Thyroid gland (tissue), 4 donors: ENCODE measurements at regions not wholly inside any gene's neighbourhood (a gene's known extent, or its start where the extent isn't known, plus 50 kb on each side); places are given as distances from the start of the nearest gene placed in this dataset.
A peak's percentile ranks its signal among the peaks of the same experiment; 100 is the strongest.
"Not testable (repeated sequence)": the region's sequence is repeated elsewhere in the genome, so short reads cannot be mapped to it uniquely, and the experiment has no call there.

Experiments
- DNase-seq, 2 donors: peaks; one replicate each; pipeline ENCODE4 v3.0.0-alpha.2; 2019
- H3K27ac ChIP-seq, 3 donors: fragments of 200-600 bp; sonication (generic); 1 replicate in 2 of 3; 2 replicates in 1 of 3; pipeline ENCODE4 v1.5.1; 2016 to 2019; ENCODE audit warnings: mild to moderate bottlenecking in 1 of 3, moderate library complexity in 1 of 3
- H3K27me3 ChIP-seq: fragments of 200-600 bp; sonication (generic); one replicate; pipeline ENCODE4 v1.5.1; 2019
- H3K36me3 ChIP-seq, 2 donors: fragments of 200-600 bp; sonication (generic); one replicate each; pipeline ENCODE4 v1.5.1; 2016 to 2019
- H3K4me1 ChIP-seq, 2 donors: fragments of 200-600 bp; sonication (generic); one replicate each; pipeline ENCODE4 v1.5.1; 2017 to 2019
- H3K4me3 ChIP-seq, 3 donors: fragments of 200-600 bp; sonication (generic); replicated peaks in 1 of 3; 1 replicate in 2 of 3; 2 replicates in 1 of 3; pipeline ENCODE4 v1.5.1; 2016; ENCODE audit warnings: mild to moderate bottlenecking in 1 of 3
- H3K9me3 ChIP-seq: fragments of 200-600 bp; sonication (generic); one replicate; pipeline ENCODE4 v1.5.1; 2017
- CTCF ChIP-seq, 6 experiments: fragments of 200-600 bp in 3 of 6; fragments of 450-650 bp in 3 of 6; sonication (generic) in 3 of 6; IDR thresholded peaks; one replicate each; pipeline ENCODE4 v1.5.1; 2016 to 2019; ENCODE audit warnings: antibody characterized with exemption in 6 of 6, mild to moderate bottlenecking in 2 of 6, inconsistent platforms in 1 of 6, moderate library complexity in 1 of 6
- POLR2A ChIP-seq, 2 donors: fragments of 450-650 bp; IDR thresholded peaks; one replicate each; pipeline ENCODE4 v1.6.1; 2017; ENCODE audit warnings: antibody characterized with exemption in 2 of 2, mild to moderate bottlenecking in 2 of 2, moderate library complexity in 1 of 2
- WGBS, 2 donors: methylation state at CpG; one replicate each; pipeline ENCODE4 v1.1.5; 2017; 5-methylcytosine and 5-hydroxymethylcytosine counted together
- intact Hi-C: fragments of 100-400 bp; cut with DNase I; formaldehyde crosslinking; loops from one replicate; pipeline ENCODE4 v1.15.1; 2023

GRCh38 chr3:39712413-39713048, 96.9 kb upstream of the MYRIP start:
- H3K27me3 ChIP-seq: no peaks in the 10 kb centered on the region
- no peaks in the 10 kb centered on the region for H3K9me3 ChIP-seq
- intact Hi-C loops: no loop called here
- TF ChIP-seq POLR2A (IDR thresholded peaks at IDR 0.05): no peak
- TF ChIP-seq CTCF (IDR thresholded peaks at IDR 0.05): no peak
- no peaks in the 10 kb centered on the region for H3K4me1 ChIP-seq
- WGBS, 2 donors: 89 to 94% methylated on average over 4 of the region's 4 CpGs
- no peak overlapping the region for H3K27ac ChIP-seq
- H3K4me3 ChIP-seq: no peak overlapping the region
- H3K36me3 ChIP-seq: no peaks in the 10 kb centered on the region
- DNase-seq: no peak

DNA sequence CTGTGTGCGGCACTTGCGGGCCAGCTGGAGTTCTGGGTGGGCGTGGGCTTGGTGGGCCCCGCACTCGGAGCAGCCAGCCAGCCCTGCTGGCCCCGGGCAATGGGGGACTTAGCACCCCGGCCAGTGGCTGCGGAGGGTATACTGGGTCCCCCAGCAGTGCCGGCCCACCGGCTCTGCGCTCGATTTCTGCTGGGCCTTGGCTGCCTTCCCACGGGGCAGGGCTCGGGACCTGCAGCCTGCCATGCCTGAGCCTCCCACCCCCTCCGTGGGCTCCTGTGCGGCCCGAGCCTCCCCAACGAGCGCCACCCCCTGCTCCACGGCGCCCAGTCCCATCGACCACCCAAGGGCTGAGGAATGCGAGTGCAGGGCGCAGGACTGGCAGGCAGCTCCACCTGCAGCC, 96.1 kb upstream of the MYRIP start:
- H3K27ac ChIP-seq, DNase-seq, intact Hi-C loops, H3K36me3 ChIP-seq, H3K9me3 ChIP-seq, H3K4me3 ChIP-seq, H3K4me1 ChIP-seq, H3K27me3 ChIP-seq: not testable (repeated sequence)
- WGBS, 2 donors: 90 to 95% methylated on average over 13 to 18 of the region's 24 CpGs

DNA sequence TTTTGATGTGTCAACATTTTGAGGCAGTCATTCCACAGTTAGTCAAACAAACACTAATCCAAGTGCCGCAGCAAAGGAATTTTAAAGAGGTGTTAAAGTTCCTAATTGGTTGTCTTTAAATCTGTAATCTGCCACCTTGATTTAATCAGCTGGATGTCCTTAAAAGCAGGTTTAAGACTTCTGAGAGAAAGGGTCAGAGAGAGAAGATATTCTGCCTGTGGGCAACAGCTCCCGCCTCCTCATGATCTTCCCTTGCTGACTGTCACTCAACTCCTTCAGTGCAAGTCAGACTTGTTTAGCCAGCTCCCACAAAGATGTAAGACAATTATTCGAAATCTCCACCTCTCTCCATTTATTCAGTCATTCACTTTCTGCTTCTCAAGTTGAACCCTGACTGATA, 92.6 kb upstream of the MYRIP start:
- Histone ChIP-seq H3K4me1 (peaks cover 0 to 3% of the 10 kb centered on the region in 2 donors), H3K4me3 (no peak overlapping the region), H3K27ac (no peak overlapping the region), H3K9me3 (no peaks in the 10 kb centered on the region), H3K36me3 (no peaks in the 10 kb centered on the region), H3K27me3 (no peaks in the 10 kb centered on the region)
- 86 to 93% methylated on average over 3 of the region's 3 CpGs for WGBS, 2 donors
- no peak for TF ChIP-seq CTCF (IDR thresholded peaks at IDR 0.05)
- no peak for TF ChIP-seq POLR2A (IDR thresholded peaks at IDR 0.05)
- no peak for DNase-seq
- intact Hi-C loops: no loop called here

DNA sequence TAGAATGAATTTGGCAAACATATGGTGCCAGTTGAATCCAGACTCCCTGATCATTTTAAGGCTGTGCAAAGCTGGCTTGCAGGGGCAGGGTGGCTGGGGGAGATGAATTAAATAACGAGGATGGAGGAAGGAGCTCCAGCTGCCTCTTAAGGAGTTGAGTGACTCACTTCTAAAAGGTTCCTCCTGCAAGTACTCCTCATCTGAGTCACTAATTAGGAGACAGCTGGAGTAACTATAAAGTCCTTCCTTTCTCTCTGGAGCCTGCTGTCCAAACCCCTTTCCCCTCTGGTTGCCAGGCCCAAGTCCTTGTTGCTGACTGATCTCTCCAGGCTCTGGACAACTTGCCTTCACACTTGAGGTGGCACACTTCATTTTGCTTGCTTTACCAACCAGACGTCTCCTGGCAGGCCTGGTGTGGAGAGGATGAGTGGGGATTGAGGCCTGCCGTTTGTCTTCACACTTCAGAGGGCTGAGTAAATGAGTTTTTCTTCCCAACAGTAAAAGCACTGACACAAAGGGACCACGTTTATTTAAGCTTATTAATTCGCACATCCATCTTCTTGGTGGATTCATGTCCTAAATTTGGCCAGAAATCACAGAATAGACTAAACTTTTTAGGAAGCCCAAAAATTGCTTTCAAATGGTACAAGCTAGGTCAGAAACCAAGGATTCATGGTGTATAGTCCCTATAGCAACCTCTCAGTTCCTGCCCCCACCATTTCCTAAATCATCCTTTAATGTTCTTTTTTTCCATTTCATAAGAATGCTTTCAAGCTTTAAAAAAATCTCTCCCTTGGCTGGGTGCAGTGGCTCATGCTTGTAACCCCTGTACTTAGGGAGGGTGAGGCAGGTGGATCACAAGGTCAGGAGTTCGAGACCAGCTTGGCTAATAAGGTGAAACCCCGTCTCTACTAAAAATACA, 90.5 kb upstream of the MYRIP start:
- intact Hi-C loops: no loop called here

GRCh38 chr3:39721076-39721475, 88.3 kb upstream of the MYRIP start:
- DNase-seq: no peak
- no peaks in the 10 kb centered on the region for H3K27me3 ChIP-seq
- H3K27ac ChIP-seq: no peak overlapping the region
- intact Hi-C loops: no loop called here
- no peaks in the 10 kb centered on the region for H3K9me3 ChIP-seq
- no peak overlapping the region for H3K4me3 ChIP-seq
- H3K4me1 ChIP-seq: peaks cover 0 to 3% of the 10 kb centered on the region in 2 donors
- no peaks in the 10 kb centered on the region for H3K36me3 ChIP-seq
- 42 to 53% methylated on average over 1 of the region's 1 CpG for WGBS, 2 donors
- TF ChIP-seq POLR2A (IDR thresholded peaks at IDR 0.05): no peak
- TF ChIP-seq CTCF (IDR thresholded peaks at IDR 0.05): no peak

More for the DNA sequence above, 90.5 kb upstream of the MYRIP start:
- Histone ChIP-seq H3K9me3 (no peaks in the 10 kb centered on the region), H3K4me3 (no peak overlapping the region), H3K4me1 (peaks cover 0 to 3% of the 10 kb centered on the region in 2 donors), H3K27ac (peak overlapping the region in 1 of 3 donors; percentile 33), H3K27me3 (no peaks in the 10 kb centered on the region), H3K36me3 (no peaks in the 10 kb centered on the region)
- DNase-seq: peak; percentile 53 to 58
- TF ChIP-seq CTCF (IDR thresholded peaks at IDR 0.05) (no peak), POLR2A (IDR thresholded peaks at IDR 0.05) (no peak)
- 55 to 59% methylated on average over 7 of the region's 7 CpGs for WGBS, 2 donors
